Stimulated activated CD8-positive, alpha-beta memory T cell treated with anti-CD3 and anti-CD28 coated beads, Interleukin-4, amount 100 ng/mL, for 4 hours (primary cell): ENCODE measurements at regions not wholly inside any gene's neighbourhood (a gene's known extent, or its start where the extent isn't known, plus 50 kb on each side); places are given as distances from the start of the nearest gene placed in this dataset.
A peak's percentile ranks its signal among the peaks of the same experiment; 100 is the strongest.

Source experiments
- DNase-seq, 2 donors: peaks; one replicate each; pipeline ENCODE4 v3.0.0-alpha.2; 2020; ENCODE audit warnings: low read depth in 2 of 2, low spot score in 1 of 2

- DNase-seq = peak; percentile 12 to 40
Measured at GRCh38 chr17:34420254-34420766, 57.3 kb upstream of the CCL1 start.

GRCh38 chr17:34416116-34416515, 53.1 kb upstream of the CCL1 start:
- DNase-seq = no peak

DNA sequence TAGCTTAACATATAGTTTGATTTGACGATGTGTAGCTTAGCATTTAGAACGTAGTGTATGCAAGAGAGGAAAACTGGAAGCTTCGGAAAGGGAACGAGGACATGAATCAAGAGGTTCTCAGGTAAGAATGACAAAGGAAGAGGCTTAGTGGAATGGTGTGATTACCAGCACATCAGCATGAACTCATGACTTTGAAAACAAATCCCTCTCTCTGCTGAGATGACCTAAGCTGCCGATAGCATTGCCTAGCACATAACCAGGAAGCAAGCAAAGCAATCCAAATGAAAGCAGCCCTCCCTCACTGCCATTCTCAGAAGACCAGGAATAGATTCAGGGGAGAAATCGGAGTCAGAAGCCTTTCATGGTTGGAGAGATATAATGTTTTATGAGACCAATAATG, 51.3 kb upstream of the CCL1 start:
- no peak for DNase-seq

- DNase-seq = no peak
Measured at GRCh38 chr17:34413443-34414119, 50.5 kb upstream of the CCL1 start.

- no peak for DNase-seq
Measured at GRCh38 chr17:34412965-34413441, 50.0 kb upstream of the CCL1 start.
